B cell (primary cell): ENCODE measurements at regions not wholly inside any gene's neighbourhood (a gene's known extent, or its start where the extent isn't known, plus 50 kb on each side); places are given as distances from the start of the nearest gene placed in this dataset.

ENCODE experiments used
- ATAC-seq: fragments of 200-7000 bp; cut with Tn5 transposase; one replicate; pipeline ENCODE4 v1.10.0; 2021; ENCODE audit warnings: low read depth, mild to moderate bottlenecking, moderate number of reproducible peaks, moderate library complexity
- CTCF ChIA-PET: fragments of 350-600 bp; sonication (Branson Sonifier 250); formaldehyde crosslinking; loops from one replicate; lab custom pipeline; 2021; ENCODE audit warnings: antibody characterized with exemption, inconsistent platforms; lab: Charles Lee
- POLR2A ChIA-PET: fragments of 350-600 bp; sonication (Branson Sonifier 250); formaldehyde crosslinking; loops from one replicate; lab custom pipeline; 2021; ENCODE audit warnings: antibody characterized with exemption; lab: Charles Lee
- DNase-seq: peaks from one replicate; pipeline ENCODE4 v3.0.0; 2013
- H2AFZ ChIP-seq: 2 replicates; pipeline ENCODE4 v1.6.1; 2012; ENCODE audit warnings: mild to moderate bottlenecking, low read depth, low read length; ENCODE audit not compliant: insufficient read depth, poor library complexity, severe bottlenecking
- H3K27ac ChIP-seq, 2 donors: 1 replicate in 1 of 2; 2 replicates in 1 of 2; pipeline ENCODE4 v1.5.1; 2012 to 2013; ENCODE audit warnings: low read length in 2 of 2, mild to moderate bottlenecking in 2 of 2, moderate library complexity in 1 of 2
- H3K27me3 ChIP-seq, 4 experiments: fragments of 200-600 bp in 1 of 4; sonication (generic) in 1 of 4; replicated peaks in 1 of 4; 1 replicate in 2 of 4; 2 replicates in 2 of 4; pipeline versions ENCODE4 v1.6.1 to v1.7.0; 2013 to 2016; ENCODE audit warnings: low read length in 3 of 4, mild to moderate bottlenecking in 2 of 4, mixed read lengths in 1 of 4, moderate library complexity in 1 of 4; ENCODE audit not compliant: insufficient read depth in 4 of 4, control insufficient read depth in 3 of 4; ENCODE audit errors: control extremely low read depth in 1 of 4
- H3K36me3 ChIP-seq, 2 experiments: replicated peaks in 1 of 2; 1 replicate in 1 of 2; 2 replicates in 1 of 2; pipeline versions ENCODE4 v1.6.1 to v1.7.1; 2013; ENCODE audit warnings: low read length in 1 of 2; ENCODE audit not compliant: insufficient read depth in 2 of 2, control insufficient read depth in 1 of 2; ENCODE audit errors: control extremely low read depth in 1 of 2, extremely low read depth in 1 of 2
- H3K4me1 ChIP-seq, 2 donors: fragments of 200-600 bp in 1 of 2; sonication (generic) in 1 of 2; 1 replicate in 1 of 2; 2 replicates in 1 of 2; pipeline versions ENCODE4 v1.5.1 to v1.6.1; 2013 to 2017; ENCODE audit warnings: low read length in 2 of 2; ENCODE audit not compliant: control insufficient read depth in 2 of 2, insufficient read depth in 2 of 2
- H3K4me2 ChIP-seq: replicated peaks from 2 replicates; pipeline ENCODE3; 2012; ENCODE audit warnings: mild to moderate bottlenecking, low read depth, low read length; ENCODE audit not compliant: poor library complexity, severe bottlenecking
- H3K4me3 ChIP-seq, 5 experiments: fragments of 200-600 bp in 1 of 5; sonication (generic) in 1 of 5; 1 replicate in 3 of 5; 2 replicates in 2 of 5; pipeline versions ENCODE4 v1.5.1 to v1.7.0; 2011 to 2016; ENCODE audit warnings: low read length in 4 of 5, mild to moderate bottlenecking in 4 of 5, low read depth in 2 of 5, control low read depth in 1 of 5, moderate library complexity in 1 of 5; ENCODE audit not compliant: insufficient read depth in 1 of 5; ENCODE audit errors: control extremely low read depth in 1 of 5, extremely low read depth in 1 of 5
- H3K79me2 ChIP-seq: fragments of 200-600 bp; sonication (generic); one replicate; pipeline ENCODE4 v1.6.0; 2016; ENCODE audit warnings: low read length; ENCODE audit not compliant: control insufficient read depth, insufficient read depth
- H3K9ac ChIP-seq: fragments of 200-600 bp; sonication (generic); 2 replicates; pipeline ENCODE4 v1.6.1; 2017; ENCODE audit warnings: mild to moderate bottlenecking, low read length, moderate library complexity
- H3K9me3 ChIP-seq, 3 donors: one replicate each; pipeline versions ENCODE4 v1.6.1 to v1.7.1; 2013; ENCODE audit warnings: low read length in 2 of 3; ENCODE audit not compliant: control insufficient read depth in 2 of 3, insufficient read depth in 1 of 3; ENCODE audit errors: control extremely low read depth in 1 of 3
- H4K20me1 ChIP-seq: 2 replicates; pipeline ENCODE4 v1.6.0; 2012; ENCODE audit warnings: mild to moderate bottlenecking, low read length; ENCODE audit not compliant: insufficient read depth, control insufficient read depth, poor library complexity, severe bottlenecking
- H3K27ac Mint-ChIP-seq: one replicate; pipeline ENCODE4 v1.8.0; 2021; ENCODE audit warnings: mixed read lengths
- H3K27me3 Mint-ChIP-seq: one replicate; pipeline ENCODE4 v1.8.0; 2021; ENCODE audit warnings: mixed read lengths
- H3K4me1 Mint-ChIP-seq: one replicate; pipeline ENCODE4 v1.8.0; 2021; ENCODE audit warnings: mixed read lengths
- H3K4me3 Mint-ChIP-seq: one replicate; pipeline ENCODE4 v1.8.0; 2021; ENCODE audit warnings: mixed read lengths
- H3K9me3 Mint-ChIP-seq: one replicate; pipeline ENCODE4 v1.8.0; 2022; ENCODE audit warnings: mixed read lengths; ENCODE audit not compliant: insufficient read depth
- EZH2 ChIP-seq: IDR thresholded peaks from 2 replicates; pipeline ENCODE4 v1.6.1; 2012; ENCODE audit warnings: borderline replicate concordance, low read depth, mild to moderate bottlenecking, moderate library complexity, low read length; ENCODE audit not compliant: insufficient read depth, poor library complexity, severe bottlenecking
- WGBS: methylation state at CpG from one replicate; pipeline ENCODE4 v1.1.5; 2013; ENCODE audit warnings: missing lambda C conversion rate; ENCODE audit not compliant: insufficient coverage; 5-methylcytosine and 5-hydroxymethylcytosine counted together
- intact Hi-C: fragments of 100-400 bp; cut with micrococcal nuclease; formaldehyde crosslinking; loops from one replicate; pipeline ENCODE4 v1.10.0; 2022
- TF ChIP-seq, protein P1 (sequence below): fragments of 200-600 bp; IDR thresholded peaks from one replicate; pipeline ENCODE4 v1.8.0; 2022; ENCODE audit warnings: antibody characterized with exemption, mild to moderate bottlenecking

GRCh38 chr5:52359261-52359660 lies 428.5 kb upstream of the ITGA1 start:
- no peak overlapping the region for H3K4me3 Mint-ChIP-seq
- H3K4me1 ChIP-seq, result no peaks in the 10 kb centered on the region
- no peak overlapping the region for H3K4me3 ChIP-seq
- H3K27ac Mint-ChIP-seq, result no peak overlapping the region
- H3K9ac ChIP-seq, result no peak overlapping the region
- TF ChIP-seq, protein P1, sequence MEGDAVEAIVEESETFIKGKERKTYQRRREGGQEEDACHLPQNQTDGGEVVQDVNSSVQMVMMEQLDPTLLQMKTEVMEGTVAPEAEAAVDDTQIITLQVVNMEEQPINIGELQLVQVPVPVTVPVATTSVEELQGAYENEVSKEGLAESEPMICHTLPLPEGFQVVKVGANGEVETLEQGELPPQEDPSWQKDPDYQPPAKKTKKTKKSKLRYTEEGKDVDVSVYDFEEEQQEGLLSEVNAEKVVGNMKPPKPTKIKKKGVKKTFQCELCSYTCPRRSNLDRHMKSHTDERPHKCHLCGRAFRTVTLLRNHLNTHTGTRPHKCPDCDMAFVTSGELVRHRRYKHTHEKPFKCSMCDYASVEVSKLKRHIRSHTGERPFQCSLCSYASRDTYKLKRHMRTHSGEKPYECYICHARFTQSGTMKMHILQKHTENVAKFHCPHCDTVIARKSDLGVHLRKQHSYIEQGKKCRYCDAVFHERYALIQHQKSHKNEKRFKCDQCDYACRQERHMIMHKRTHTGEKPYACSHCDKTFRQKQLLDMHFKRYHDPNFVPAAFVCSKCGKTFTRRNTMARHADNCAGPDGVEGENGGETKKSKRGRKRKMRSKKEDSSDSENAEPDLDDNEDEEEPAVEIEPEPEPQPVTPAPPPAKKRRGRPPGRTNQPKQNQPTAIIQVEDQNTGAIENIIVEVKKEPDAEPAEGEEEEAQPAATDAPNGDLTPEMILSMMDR, result no peak
- no peak for TF ChIP-seq EZH2
- H2AFZ ChIP-seq, result no peak overlapping the region
- H3K9me3 Mint-ChIP-seq, result no peaks in the 10 kb centered on the region
- no peaks in the 10 kb centered on the region for H4K20me1 ChIP-seq
- intact Hi-C loops, result no loop called here
- H3K27ac ChIP-seq, result no peak overlapping the region
- H3K4me1 Mint-ChIP-seq, result no peaks in the 10 kb centered on the region
- ATAC-seq (no peak), DNase-seq (no peak)
- ChIA-PET POLR2A (no interaction called here), CTCF (no interaction called here)
- no peaks in the 10 kb centered on the region for H3K27me3 ChIP-seq
- no peaks in the 10 kb centered on the region for H3K27me3 Mint-ChIP-seq
- no peaks in the 10 kb centered on the region for H3K9me3 ChIP-seq
- no peaks in the 10 kb centered on the region for H3K79me2 ChIP-seq
- no peak overlapping the region for H3K4me2 ChIP-seq
- no peaks in the 10 kb centered on the region for H3K36me3 ChIP-seq

DNA sequence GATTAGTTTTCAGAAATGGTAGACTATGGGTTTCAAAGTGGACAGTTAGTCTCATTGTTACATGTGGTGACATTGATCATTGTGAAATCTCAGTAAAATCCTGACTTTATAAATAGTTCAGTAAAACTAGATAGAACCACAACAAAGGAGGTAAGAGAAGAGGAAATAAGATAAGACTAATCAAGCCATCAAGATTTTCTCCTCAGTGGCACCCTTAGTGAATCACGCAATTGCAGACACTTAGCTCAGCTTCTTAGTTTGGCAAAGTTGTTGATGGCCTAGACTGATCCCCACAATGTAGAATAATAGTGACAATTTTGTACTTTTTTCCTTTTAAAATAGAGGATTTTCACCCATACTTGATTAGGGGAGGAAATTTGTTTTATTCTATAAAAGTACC lies 426.7 kb upstream of the ITGA1 start:
- Mint-ChIP-seq H3K27me3 (no peaks in the 10 kb centered on the region), H3K4me1 (no peaks in the 10 kb centered on the region), H3K27ac (no peak overlapping the region), H3K4me3 (no peak overlapping the region), H3K9me3 (no peaks in the 10 kb centered on the region)
- Histone ChIP-seq H3K79me2 (no peaks in the 10 kb centered on the region), H3K4me2 (no peak overlapping the region), H3K27me3 (no peaks in the 10 kb centered on the region), H4K20me1 (no peaks in the 10 kb centered on the region), H3K36me3 (no peaks in the 10 kb centered on the region), H3K4me1 (no peaks in the 10 kb centered on the region), H3K4me3 (no peak overlapping the region), H3K27ac (no peak overlapping the region), H3K9ac (no peak overlapping the region), H2AFZ (no peak overlapping the region), H3K9me3 (no peaks in the 10 kb centered on the region)
- TF ChIP-seq, protein P1, result no peak
- no peak for TF ChIP-seq EZH2
- WGBS, result no CpG with 5 or more reads among the region's 1 CpG
- DNase-seq (no peak), ATAC-seq (no peak)
- POLR2A ChIA-PET, result no interaction called here
- intact Hi-C loops, result no loop called here
- CTCF ChIA-PET, result no interaction called here
